ENCODE measurements at regions not wholly inside any gene's neighbourhood (a gene's known extent, or its start where the extent isn't known, plus 50 kb on each side); places are given as distances from the start of the nearest gene placed in this dataset.

DNA sequence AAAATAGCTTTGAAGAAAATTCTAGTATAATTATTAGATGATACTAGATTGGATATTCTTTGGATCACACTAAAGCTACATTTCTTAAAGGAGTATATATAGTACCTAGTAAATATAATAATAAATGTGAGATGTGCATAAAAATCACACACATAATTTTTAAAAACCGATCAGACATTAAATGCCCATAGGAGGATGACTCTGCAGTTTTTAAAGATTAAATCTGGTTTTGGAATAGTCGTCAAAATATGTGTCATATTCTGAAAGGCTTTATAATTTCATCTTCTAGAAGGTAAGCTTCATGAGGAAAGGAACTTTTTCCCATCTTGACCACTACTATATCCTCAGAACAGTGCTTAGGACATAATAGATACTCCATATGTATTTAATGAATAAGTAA is 169.0 kb downstream of the NRIP1 start:
- TF ChIP-seq EZH2 (IDR thresholded peaks at IDR 0.05; ENCODE audit: low read length, missing control alignments) = no peak
- TF ChIP-seq, protein P1, sequence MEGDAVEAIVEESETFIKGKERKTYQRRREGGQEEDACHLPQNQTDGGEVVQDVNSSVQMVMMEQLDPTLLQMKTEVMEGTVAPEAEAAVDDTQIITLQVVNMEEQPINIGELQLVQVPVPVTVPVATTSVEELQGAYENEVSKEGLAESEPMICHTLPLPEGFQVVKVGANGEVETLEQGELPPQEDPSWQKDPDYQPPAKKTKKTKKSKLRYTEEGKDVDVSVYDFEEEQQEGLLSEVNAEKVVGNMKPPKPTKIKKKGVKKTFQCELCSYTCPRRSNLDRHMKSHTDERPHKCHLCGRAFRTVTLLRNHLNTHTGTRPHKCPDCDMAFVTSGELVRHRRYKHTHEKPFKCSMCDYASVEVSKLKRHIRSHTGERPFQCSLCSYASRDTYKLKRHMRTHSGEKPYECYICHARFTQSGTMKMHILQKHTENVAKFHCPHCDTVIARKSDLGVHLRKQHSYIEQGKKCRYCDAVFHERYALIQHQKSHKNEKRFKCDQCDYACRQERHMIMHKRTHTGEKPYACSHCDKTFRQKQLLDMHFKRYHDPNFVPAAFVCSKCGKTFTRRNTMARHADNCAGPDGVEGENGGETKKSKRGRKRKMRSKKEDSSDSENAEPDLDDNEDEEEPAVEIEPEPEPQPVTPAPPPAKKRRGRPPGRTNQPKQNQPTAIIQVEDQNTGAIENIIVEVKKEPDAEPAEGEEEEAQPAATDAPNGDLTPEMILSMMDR (conservative IDR thresholded peaks at IDR 0.05 in 1 of 2, IDR thresholded peaks at IDR 0.05 in 1 of 2; ENCODE audit: low read depth in 1 of 2, low read length in 2 of 2) = no peak

Data from fibroblast of lung (primary cell).